A673 (cell line): ENCODE measurements at regions not wholly inside any gene's neighbourhood (a gene's known extent, or its start where the extent isn't known, plus 50 kb on each side); places are given as distances from the start of the nearest gene placed in this dataset.

Experiments
- CTCF ChIP-seq: fragments of 300-800, 200-600 bp; sonication (generic); conservative IDR thresholded peaks from 2 replicates; pipeline ENCODE4 v1.5.1; 2017; ENCODE audit warnings: low read depth, mild to moderate bottlenecking, antibody characterized with exemption, low read length, moderate library complexity, mixed read lengths
- EZH2 ChIP-seq: fragments of 200-600 bp; sonication (generic); IDR thresholded peaks from 2 replicates; pipeline ENCODE4 v1.6.1; 2017; ENCODE audit warnings: borderline replicate concordance, low read depth, mild to moderate bottlenecking, mixed read lengths, antibody characterized with exemption, low read length; ENCODE audit not compliant: poor library complexity, severe bottlenecking

- TF ChIP-seq CTCF: no peak
- TF ChIP-seq EZH2: no peak
Measured at GRCh38 chr21:39073063-39073462, 110.2 kb downstream of the PSMG1 start.
